Neuronal stem cell (in vitro differentiated cells): ENCODE measurements at regions not wholly inside any gene's neighbourhood (a gene's known extent, or its start where the extent isn't known, plus 50 kb on each side); places are given as distances from the start of the nearest gene placed in this dataset.
A peak's percentile ranks its signal among the peaks of the same experiment; 100 is the strongest.

ENCODE experiments used
- DNase-seq: peaks from one replicate; pipeline ENCODE4 v3.0.0-alpha.2; 2013; ENCODE audit warnings: low spot score
- H2AFZ ChIP-seq: one replicate; pipeline ENCODE4 v1.6.1; 2013; ENCODE audit warnings: mild to moderate bottlenecking, low read length, inconsistent platforms
- H2AK5ac ChIP-seq: 2 replicates; pipeline ENCODE4 v1.6.1; 2013; ENCODE audit warnings: low read depth, mild to moderate bottlenecking, inconsistent platforms, low read length, moderate library complexity, mixed read lengths
- H2BK120ac ChIP-seq: 2 replicates; pipeline ENCODE4 v1.6.1; 2013; ENCODE audit warnings: low read depth, mild to moderate bottlenecking, inconsistent platforms, low read length, moderate library complexity, mixed read lengths
- H2BK12ac ChIP-seq: one replicate; pipeline ENCODE4 v1.6.1; 2013; ENCODE audit warnings: low read length, inconsistent platforms
- H2BK15ac ChIP-seq: 2 replicates; pipeline ENCODE4 v1.6.1; 2013; ENCODE audit warnings: mild to moderate bottlenecking, low read length, inconsistent platforms, mixed read lengths
- H2BK5ac ChIP-seq: one replicate; pipeline ENCODE4 v1.6.1; 2013; ENCODE audit warnings: inconsistent platforms, mild to moderate bottlenecking, low read length, moderate library complexity
- H3K14ac ChIP-seq: one replicate; pipeline ENCODE4 v1.6.1; 2013; ENCODE audit warnings: low read length, inconsistent platforms
- H3K18ac ChIP-seq: 2 replicates; pipeline ENCODE4 v1.6.1; 2013; ENCODE audit warnings: low read length, inconsistent platforms
- H3K23ac ChIP-seq: 2 replicates; pipeline ENCODE4 v1.6.1; 2013; ENCODE audit warnings: low read depth, mild to moderate bottlenecking, mixed read lengths, low read length, inconsistent platforms; ENCODE audit not compliant: poor library complexity
- H3K27ac ChIP-seq: replicated peaks from 3 replicates; pipeline ENCODE4 v1.5.1; 2013; ENCODE audit warnings: low read length, inconsistent platforms
- H3K27me3 ChIP-seq, 3 experiments: 2 replicates each; pipeline ENCODE4 v1.6.1; 2013; ENCODE audit warnings: low read length in 3 of 3, mild to moderate bottlenecking in 2 of 3, inconsistent platforms in 1 of 3, low read depth in 1 of 3, mixed read lengths in 1 of 3, moderate library complexity in 1 of 3; ENCODE audit not compliant: control insufficient read depth in 3 of 3, insufficient read depth in 3 of 3
- H3K36me3 ChIP-seq, 2 donors: replicated peaks in 1 of 2; 2 replicates each; pipeline ENCODE4 v1.6.1; 2013; ENCODE audit warnings: low read length in 2 of 2; ENCODE audit not compliant: control insufficient read depth in 2 of 2, insufficient read depth in 2 of 2
- H3K4ac ChIP-seq: 2 replicates; pipeline ENCODE4 v1.6.1; 2013; ENCODE audit warnings: inconsistent platforms, mild to moderate bottlenecking, low read length, moderate library complexity
- H3K4me1 ChIP-seq, 2 donors: 1 replicate in 1 of 2; 2 replicates in 1 of 2; pipeline ENCODE4 v1.6.1; 2013; ENCODE audit warnings: low read length in 2 of 2, low read depth in 1 of 2; ENCODE audit not compliant: control insufficient read depth in 2 of 2, insufficient read depth in 1 of 2
- H3K4me2 ChIP-seq: one replicate; pipeline ENCODE4 v1.6.1; 2013; ENCODE audit warnings: mild to moderate bottlenecking, low read length, inconsistent platforms; ENCODE audit not compliant: insufficient read depth, poor library complexity, severe bottlenecking
- H3K4me3 ChIP-seq, 2 donors: 2 replicates each; pipeline ENCODE4 v1.5.1; 2013; ENCODE audit warnings: low read length in 2 of 2, mild to moderate bottlenecking in 2 of 2, inconsistent platforms in 1 of 2, moderate library complexity in 1 of 2
- H3K79me1 ChIP-seq: one replicate; pipeline ENCODE4 v1.6.1; 2013; ENCODE audit warnings: low read depth, mild to moderate bottlenecking, inconsistent platforms, low read length, moderate library complexity
- H3K9ac ChIP-seq: one replicate; pipeline ENCODE4 v1.6.1; 2013; ENCODE audit warnings: mild to moderate bottlenecking, low read depth, low read length, inconsistent platforms; ENCODE audit not compliant: poor library complexity
- H3K9me3 ChIP-seq, 2 donors: replicated peaks in 1 of 2; 2 replicates each; pipeline versions ENCODE3 to v1.6.1; 2013; ENCODE audit warnings: low read length in 2 of 2, mild to moderate bottlenecking in 2 of 2, inconsistent platforms in 1 of 2, low read depth in 1 of 2, mixed read lengths in 1 of 2, moderate library complexity in 1 of 2; ENCODE audit not compliant: control insufficient read depth in 2 of 2, insufficient read depth in 1 of 2
- H4K8ac ChIP-seq: one replicate; pipeline ENCODE4 v1.6.1; 2013; ENCODE audit warnings: low read depth, mild to moderate bottlenecking, inconsistent platforms, low read length, moderate library complexity
- H4K91ac ChIP-seq: one replicate; pipeline ENCODE4 v1.6.1; 2013; ENCODE audit warnings: low read length, low read depth, mild to moderate bottlenecking, inconsistent platforms; ENCODE audit not compliant: poor library complexity
- WGBS, 2 donors: extraction: QIAGEN DNeasy Blood & Tissue Kit; methylation state at CpG; one replicate each; pipeline ENCODE4 v1.1.7; 2013; ENCODE audit warnings: missing lambda C conversion rate in 2 of 2, mixed read lengths in 1 of 2; ENCODE audit not compliant: insufficient read length in 2 of 2, insufficient replicate concordance in 1 of 2; ENCODE audit errors: extremely low coverage in 2 of 2; 5-methylcytosine and 5-hydroxymethylcytosine counted together

DNA sequence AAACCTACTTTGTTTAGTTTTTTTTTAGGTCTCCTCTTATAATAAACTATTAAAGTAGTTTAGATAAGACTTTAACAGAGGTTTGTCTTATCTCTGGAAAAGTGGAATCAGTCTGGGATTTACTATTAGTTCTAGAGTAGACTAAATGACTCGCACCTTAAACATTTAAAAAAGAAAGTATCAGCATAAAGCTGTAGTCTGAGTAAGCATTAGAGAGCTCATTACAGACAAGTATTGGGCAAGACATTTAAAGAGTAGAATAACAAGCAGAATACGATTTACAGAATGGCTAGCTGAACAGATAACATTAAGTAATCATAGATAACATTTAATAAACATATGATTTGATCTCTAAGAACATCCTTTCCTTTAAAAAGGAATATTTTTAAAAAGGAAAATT lies 226.0 kb upstream of the DMAC1 start:
- no peak overlapping the region for H2AFZ ChIP-seq
- no peak overlapping the region for H2BK15ac ChIP-seq
- no peak overlapping the region for H3K4me3 ChIP-seq
- no peak overlapping the region for H3K23ac ChIP-seq
- H4K91ac ChIP-seq = no peak overlapping the region
- no peak for DNase-seq
- no CpG with 5 or more reads among the region's 2 CpGs for WGBS, 2 donors
- no peak overlapping the region for H3K9ac ChIP-seq
- no peaks in the 10 kb centered on the region for H3K79me1 ChIP-seq
- no peaks in the 10 kb centered on the region for H3K36me3 ChIP-seq
- no peak overlapping the region for H2BK5ac ChIP-seq
- H3K27me3 ChIP-seq = no peaks in the 10 kb centered on the region
- H3K18ac ChIP-seq = no peak overlapping the region
- H2BK120ac ChIP-seq = no peak overlapping the region
- no peaks in the 10 kb centered on the region for H3K9me3 ChIP-seq
- H3K4me1 ChIP-seq = no peaks in the 10 kb centered on the region
- H3K4ac ChIP-seq = no peak overlapping the region
- no peak overlapping the region for H3K27ac ChIP-seq
- no peak overlapping the region for H2BK12ac ChIP-seq
- H3K4me2 ChIP-seq = no peak overlapping the region
- H2AK5ac ChIP-seq = no peak overlapping the region
- no peak overlapping the region for H3K14ac ChIP-seq
- H4K8ac ChIP-seq = no peak overlapping the region

DNA sequence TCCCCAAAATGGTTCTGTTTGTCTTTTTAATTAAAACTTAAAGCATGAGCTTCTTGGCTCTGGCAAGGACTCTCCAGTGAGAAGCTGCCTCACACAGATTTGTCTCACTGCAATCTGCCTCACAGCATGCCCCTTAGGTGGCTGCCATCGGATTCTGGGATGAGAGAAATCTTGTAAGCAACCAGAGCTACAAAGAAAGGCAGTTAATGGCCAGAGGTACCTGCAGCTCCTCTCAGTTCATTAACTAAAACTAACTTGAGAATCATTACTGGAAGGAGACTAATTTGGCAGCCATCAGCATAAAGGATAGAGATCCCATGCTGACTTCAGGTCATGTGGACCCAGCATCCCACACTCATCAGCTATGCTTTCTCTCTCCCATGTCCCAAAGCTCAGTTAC lies 220.6 kb upstream of the DMAC1 start:
- no CpG with 5 or more reads among the region's 1 CpG for WGBS, 2 donors

DNA sequence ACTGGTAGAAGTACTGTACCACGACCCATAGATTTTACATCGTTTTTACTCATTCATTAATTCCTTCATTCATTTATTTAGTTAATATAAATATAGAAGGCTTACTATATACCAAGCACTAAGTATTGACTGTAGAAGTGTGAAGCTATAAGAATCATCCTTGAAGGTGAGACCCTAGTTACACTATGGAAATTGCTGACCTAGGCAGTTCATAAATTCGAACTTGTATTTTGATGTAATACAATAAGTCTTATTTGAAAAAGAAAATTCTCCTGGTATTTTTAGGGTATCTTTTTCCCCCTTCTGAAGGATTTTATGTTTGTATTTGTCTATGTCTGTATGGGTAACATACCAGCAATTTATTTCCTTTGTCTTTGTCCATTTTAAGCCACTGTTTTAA lies 220.1 kb upstream of the DMAC1 start:
- Histone ChIP-seq H3K27me3 (no peaks in the 10 kb centered on the region), H3K4me1 (no peaks in the 10 kb centered on the region)

More for the DNA sequence above, 220.6 kb upstream of the DMAC1 start:
- Histone ChIP-seq H2BK5ac (no peak overlapping the region), H3K36me3 (no peaks in the 10 kb centered on the region), H2BK12ac (no peak overlapping the region), H2BK15ac (no peak overlapping the region), H3K4me3 (no peak overlapping the region), H2BK120ac (no peak overlapping the region), H3K79me1 (no peaks in the 10 kb centered on the region), H3K23ac (no peak overlapping the region), H3K27ac (peak overlapping the region; percentile 35), H2AFZ (no peak overlapping the region), H3K9ac (no peak overlapping the region), H3K9me3 (peaks cover 0 to 2% of the 10 kb centered on the region in 2 donors), H3K18ac (no peak overlapping the region), H3K27me3 (no peaks in the 10 kb centered on the region), H3K14ac (no peak overlapping the region), H4K91ac (no peak overlapping the region), H3K4ac (no peak overlapping the region), H4K8ac (no peak overlapping the region), H3K4me1 (no peaks in the 10 kb centered on the region), H3K4me2 (no peak overlapping the region), H2AK5ac (no peak overlapping the region)
- no peak for DNase-seq

DNA sequence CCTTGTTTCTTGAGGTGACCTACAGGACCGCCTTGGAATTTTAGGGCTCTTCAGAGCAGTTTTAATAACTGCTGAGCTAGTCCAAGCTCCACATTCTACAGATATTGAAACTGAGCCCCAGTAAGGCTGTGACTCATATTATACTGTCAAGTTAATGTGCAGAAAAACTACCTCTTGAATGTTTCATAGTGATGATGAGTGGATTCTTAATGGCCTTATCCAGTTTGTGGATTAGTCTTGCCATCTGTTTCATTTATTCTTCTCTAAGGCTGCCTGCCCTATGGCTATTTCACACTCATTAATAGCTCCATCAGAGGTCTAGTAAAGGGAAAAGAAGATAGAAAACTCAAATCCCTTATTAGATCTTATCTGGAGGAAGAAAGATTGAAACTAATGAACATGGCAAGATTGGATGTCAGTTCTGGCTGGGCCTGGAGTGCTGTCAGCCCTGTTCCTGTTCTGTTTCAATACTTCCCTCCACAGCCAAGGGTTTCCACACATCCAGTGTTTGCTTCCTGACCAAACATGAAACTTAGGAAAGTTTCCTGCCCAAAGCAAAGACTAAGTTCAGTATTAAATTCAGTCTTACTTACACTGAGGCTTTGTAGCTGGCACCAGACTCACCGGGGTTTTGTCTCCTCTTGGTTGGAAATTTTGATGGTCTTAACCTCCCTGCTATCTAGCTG lies 215.6 kb upstream of the DMAC1 start:
- no peak overlapping the region for H2AFZ ChIP-seq
- no peaks in the 10 kb centered on the region for H3K4me1 ChIP-seq
- no peak overlapping the region for H2BK120ac ChIP-seq
- no peak overlapping the region for H2BK5ac ChIP-seq
- H2AK5ac ChIP-seq = no peak overlapping the region
- no peak overlapping the region for H3K4me3 ChIP-seq
- peaks cover 0 to 2% of the 10 kb centered on the region in 2 donors for H3K9me3 ChIP-seq
- peaks cover 0 to 2% of the 10 kb centered on the region in 2 donors for H3K36me3 ChIP-seq
- H3K23ac ChIP-seq = no peak overlapping the region
- H4K8ac ChIP-seq = no peak overlapping the region
- WGBS, 2 donors = no CpG with 5 or more reads among the region's 2 CpGs
- H2BK12ac ChIP-seq = no peak overlapping the region
- no peak overlapping the region for H3K18ac ChIP-seq
- no peak overlapping the region for H4K91ac ChIP-seq
- H3K4ac ChIP-seq = no peak overlapping the region
- no peak overlapping the region for H3K9ac ChIP-seq
- H3K14ac ChIP-seq = no peak overlapping the region
- no peaks in the 10 kb centered on the region for H3K79me1 ChIP-seq
- no peaks in the 10 kb centered on the region for H3K27me3 ChIP-seq
- H3K4me2 ChIP-seq = no peak overlapping the region
- DNase-seq = no peak
- H2BK15ac ChIP-seq = no peak overlapping the region
- H3K27ac ChIP-seq = no peak overlapping the region

More for the DNA sequence above, 220.1 kb upstream of the DMAC1 start:
- H3K4me3 ChIP-seq = no peak overlapping the region
- H3K79me1 ChIP-seq = no peaks in the 10 kb centered on the region
- no peak overlapping the region for H3K9ac ChIP-seq
- WGBS, 2 donors = no CpG with 5 or more reads among the region's 3 CpGs
- no peak overlapping the region for H2BK120ac ChIP-seq
- no peak overlapping the region for H4K8ac ChIP-seq
- H2BK5ac ChIP-seq = no peak overlapping the region
- H3K18ac ChIP-seq = no peak overlapping the region
- H3K23ac ChIP-seq = no peak overlapping the region
- H2BK12ac ChIP-seq = no peak overlapping the region
- no peak overlapping the region for H3K27ac ChIP-seq
- DNase-seq = no peak
- peaks cover 0 to 2% of the 10 kb centered on the region in 2 donors for H3K9me3 ChIP-seq
- no peak overlapping the region for H4K91ac ChIP-seq
- H2AK5ac ChIP-seq = no peak overlapping the region
- H2AFZ ChIP-seq = no peak overlapping the region
- H2BK15ac ChIP-seq = no peak overlapping the region
- no peak overlapping the region for H3K4me2 ChIP-seq
- H3K14ac ChIP-seq = no peak overlapping the region
- no peaks in the 10 kb centered on the region for H3K36me3 ChIP-seq
- no peak overlapping the region for H3K4ac ChIP-seq
